Hepatocyte (in vitro differentiated cells): ENCODE measurements at regions not wholly inside any gene's neighbourhood (a gene's known extent, or its start where the extent isn't known, plus 50 kb on each side); places are given as distances from the start of the nearest gene placed in this dataset.

Experiments
- CTCF ChIP-seq: fragments of 200-600 bp; sonication (generic); IDR thresholded peaks from 2 replicates; pipeline ENCODE4 v1.5.1; 2016; ENCODE audit warnings: antibody characterized with exemption, mild to moderate bottlenecking; ENCODE audit not compliant: poor library complexity
- EZH2 ChIP-seq: fragments of 200-600 bp; sonication (generic); IDR thresholded peaks from 2 replicates; pipeline ENCODE4 v1.6.1; 2016; ENCODE audit warnings: antibody characterized with exemption, mild to moderate bottlenecking, borderline replicate concordance
- EZH2phosphoT487 ChIP-seq: fragments of 200-600 bp; sonication (generic); IDR thresholded peaks from one replicate; pipeline ENCODE4 v1.6.1; 2018; ENCODE audit warnings: antibody characterized with exemption, mild to moderate bottlenecking, low read depth, moderate library complexity; ENCODE audit not compliant: unreplicated experiment, severe bottlenecking

- no peak for TF ChIP-seq CTCF
- TF ChIP-seq EZH2: no peak
- no peak for TF ChIP-seq EZH2phosphoT487
Observed at GRCh38 chr2:239802185-239802649, 222.9 kb downstream of the NDUFA10 start.
